ENCODE measurements at regions not wholly inside any gene's neighbourhood (a gene's known extent, or its start where the extent isn't known, plus 50 kb on each side); places are given as distances from the start of the nearest gene placed in this dataset.

GRCh38 chr3:30986551-30986950, 92.1 kb upstream of the GADL1 start:
- no peak for TF ChIP-seq CTCF (conservative IDR thresholded peaks at IDR 0.05)
- Mint-ChIP-seq H3K27me3 (ENCODE audit: low read depth) (no peaks in the 10 kb centered on the region), H3K36me3 (ENCODE audit: low read depth) (no peaks in the 10 kb centered on the region), H3K4me1 (no peaks in the 10 kb centered on the region), H3K4me3 (no peak overlapping the region), H3K9me3 (no peaks in the 10 kb centered on the region), H3K27ac (ENCODE audit: unreplicated experiment) (no peak overlapping the region)
- DNase-seq (ENCODE audit: low read depth, low spot score): no peak

GRCh38 chr3:30988769-30989168, 94.3 kb upstream of the GADL1 start:
- Mint-ChIP-seq H3K36me3 (ENCODE audit: low read depth) (peaks cover 2% of the 10 kb centered on the region), H3K27ac (ENCODE audit: unreplicated experiment) (no peak overlapping the region), H3K4me3 (no peak overlapping the region), H3K9me3 (peaks cover 2% of the 10 kb centered on the region), H3K4me1 (no peaks in the 10 kb centered on the region), H3K27me3 (ENCODE audit: low read depth) (no peaks in the 10 kb centered on the region)
- no peak for TF ChIP-seq CTCF (conservative IDR thresholded peaks at IDR 0.05)
- DNase-seq (ENCODE audit: low read depth, low spot score): no peak

GRCh38 chr3:30989276-30990030, 95.0 kb upstream of the GADL1 start:
- H3K27me3 Mint-ChIP-seq (ENCODE audit: low read depth): no peaks in the 10 kb centered on the region
- no peak overlapping the region for H3K4me3 Mint-ChIP-seq
- peaks cover 3% of the 10 kb centered on the region for H3K9me3 Mint-ChIP-seq
- H3K4me1 Mint-ChIP-seq: no peaks in the 10 kb centered on the region
- TF ChIP-seq CTCF (conservative IDR thresholded peaks at IDR 0.05): no peak
- peaks cover 2% of the 10 kb centered on the region for H3K36me3 Mint-ChIP-seq (ENCODE audit: low read depth)
- no peak overlapping the region for H3K27ac Mint-ChIP-seq (ENCODE audit: unreplicated experiment)
- no peak for DNase-seq (ENCODE audit: low read depth, low spot score)

- Mint-ChIP-seq H3K9me3 (peaks cover 4% of the 10 kb centered on the region), H3K27ac (ENCODE audit: unreplicated experiment) (no peak overlapping the region), H3K4me1 (no peaks in the 10 kb centered on the region), H3K36me3 (ENCODE audit: low read depth) (peaks cover 2% of the 10 kb centered on the region), H3K27me3 (ENCODE audit: low read depth) (no peaks in the 10 kb centered on the region), H3K4me3 (no peak overlapping the region)
- DNase-seq (ENCODE audit: low read depth, low spot score): no peak
- no peak for TF ChIP-seq CTCF (conservative IDR thresholded peaks at IDR 0.05)
Measured at GRCh38 chr3:30996467-30996866, 102.0 kb upstream of the GADL1 start.

- no peak for DNase-seq (ENCODE audit: low read depth, low spot score)
- Mint-ChIP-seq H3K27me3 (ENCODE audit: low read depth) (no peaks in the 10 kb centered on the region), H3K9me3 (no peaks in the 10 kb centered on the region), H3K27ac (ENCODE audit: unreplicated experiment) (no peak overlapping the region), H3K4me3 (no peak overlapping the region), H3K4me1 (no peaks in the 10 kb centered on the region), H3K36me3 (ENCODE audit: low read depth) (no peaks in the 10 kb centered on the region)
- TF ChIP-seq CTCF (conservative IDR thresholded peaks at IDR 0.05): no peak
Measured at GRCh38 chr3:31002730-31003129, 108.3 kb upstream of the GADL1 start.

Data from neural crest cell (in vitro differentiated cells).